GM18502 (cell line): ENCODE measurements at regions not wholly inside any gene's neighbourhood (a gene's known extent, or its start where the extent isn't known, plus 50 kb on each side); places are given as distances from the start of the nearest gene placed in this dataset.

Source experiments
- ATAC-seq: cut with Tn5 transposase; IDR thresholded peaks from one replicate; pipeline ENCODE4 v1.9.1; 2021; ENCODE audit warnings: mild to moderate bottlenecking; ENCODE audit not compliant: unreplicated experiment, poor library complexity

DNA sequence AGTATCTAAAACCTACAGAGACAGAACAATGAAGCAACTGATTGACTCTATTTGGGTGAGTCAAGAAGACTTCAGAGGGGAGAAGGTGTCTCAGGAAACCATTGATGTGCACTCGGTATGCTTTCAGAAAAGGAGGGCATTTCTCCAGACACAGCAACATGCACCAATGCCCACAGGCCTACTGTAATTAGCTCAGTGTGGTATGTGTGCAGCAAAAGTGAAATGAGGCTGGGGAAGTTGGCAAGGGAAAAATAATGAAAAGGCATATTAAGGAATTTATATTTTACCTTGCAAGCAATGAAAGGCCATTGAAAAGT, 158.4 kb upstream of the GRIP1 start:
- no peak for ATAC-seq

DNA sequence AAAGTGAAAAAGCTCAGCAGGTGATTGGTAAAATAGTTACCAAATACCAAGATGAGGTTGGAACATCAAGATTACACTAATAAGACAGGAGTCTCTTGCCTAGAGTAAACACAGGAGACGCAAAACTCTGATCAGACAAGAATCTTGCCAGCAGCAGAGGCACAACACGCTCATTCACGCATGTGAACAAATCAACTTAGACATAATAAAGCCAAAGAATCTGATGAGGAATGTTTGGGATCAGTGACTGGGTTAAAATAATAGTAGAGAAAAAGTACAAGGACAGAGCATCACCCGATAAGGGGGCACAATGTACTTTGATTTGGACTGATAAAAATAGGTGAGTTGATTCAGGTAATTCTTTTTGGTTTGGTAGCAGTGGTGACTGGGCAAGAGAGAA, 159.5 kb upstream of the GRIP1 start:
- no peak for ATAC-seq

DNA sequence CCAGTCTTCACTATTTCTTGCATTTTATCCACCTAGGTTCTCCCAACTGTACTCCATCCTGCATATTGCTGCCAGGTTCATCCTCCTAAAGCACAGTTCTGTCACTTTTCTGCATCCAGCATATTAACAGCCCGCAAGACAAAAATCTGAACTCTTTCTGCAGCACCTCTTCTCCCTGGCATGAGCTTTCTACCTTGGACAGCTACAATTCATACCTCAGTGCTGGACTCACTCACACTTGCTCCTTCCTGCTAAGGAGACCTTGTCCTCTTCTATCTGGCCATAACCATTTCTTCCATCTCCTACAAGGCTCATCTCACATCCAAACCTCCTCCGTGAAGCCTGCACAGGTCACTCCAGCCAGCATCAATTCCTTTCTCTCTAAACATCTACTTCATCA, 170.1 kb upstream of the GRIP1 start:
- ATAC-seq: no peak

DNA sequence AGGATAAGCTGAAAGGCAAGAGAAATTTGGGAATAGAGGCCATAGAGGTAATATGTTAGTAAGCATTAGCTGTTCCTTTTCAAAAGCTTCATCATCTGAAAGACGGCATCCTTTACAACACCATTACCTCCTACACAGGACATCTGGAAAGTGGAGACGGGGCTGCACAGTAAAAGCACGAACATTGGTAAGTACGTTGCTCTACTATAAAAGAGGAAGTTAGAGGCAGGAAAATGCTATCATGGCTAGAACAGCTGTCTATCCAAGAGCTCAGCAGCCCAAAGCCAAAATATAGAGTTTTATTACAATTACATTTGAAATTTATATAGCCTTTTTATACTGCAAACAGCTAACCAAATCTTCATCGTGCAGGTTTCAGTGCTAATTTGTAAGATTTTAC, 172.3 kb upstream of the GRIP1 start:
- no peak for ATAC-seq

DNA sequence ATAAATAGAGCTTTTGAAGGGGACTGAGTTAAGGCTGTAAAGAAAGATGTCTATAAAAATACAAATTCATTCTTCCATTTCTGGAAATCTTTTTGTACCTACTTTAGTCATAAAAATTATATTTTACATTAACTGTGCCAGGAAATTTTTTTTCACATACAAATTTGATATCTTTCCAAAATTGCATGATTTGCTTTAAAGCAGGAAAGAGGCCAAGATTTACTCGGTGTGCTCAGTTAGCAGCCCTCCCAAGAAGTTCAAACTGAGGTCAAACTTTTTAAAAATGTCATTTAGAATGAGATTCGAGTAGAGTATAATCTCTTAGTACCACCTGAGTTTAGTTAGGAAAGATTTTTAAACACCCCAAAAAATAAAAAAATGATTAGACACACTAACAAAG, 173.2 kb upstream of the GRIP1 start:
- ATAC-seq: no peak

DNA sequence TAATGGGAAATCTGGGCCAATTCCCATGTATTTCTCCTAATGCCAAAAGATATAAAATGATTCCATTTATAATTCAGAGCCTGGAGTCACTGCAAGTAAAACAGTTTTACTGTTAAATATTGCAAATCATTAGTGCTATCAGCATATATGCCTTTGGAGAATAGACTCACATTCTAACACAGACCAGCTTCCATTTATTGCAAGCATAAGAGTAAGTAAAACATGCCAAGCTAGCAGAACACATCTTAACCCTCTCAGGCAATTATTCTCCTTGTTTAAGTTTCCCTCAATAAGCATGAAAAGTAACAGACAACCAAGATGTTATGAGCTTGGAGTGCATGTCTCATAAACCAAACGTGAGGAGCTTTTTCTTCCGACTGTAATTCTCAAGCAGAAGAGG, 173.9 kb upstream of the GRIP1 start:
- ATAC-seq: no peak

DNA sequence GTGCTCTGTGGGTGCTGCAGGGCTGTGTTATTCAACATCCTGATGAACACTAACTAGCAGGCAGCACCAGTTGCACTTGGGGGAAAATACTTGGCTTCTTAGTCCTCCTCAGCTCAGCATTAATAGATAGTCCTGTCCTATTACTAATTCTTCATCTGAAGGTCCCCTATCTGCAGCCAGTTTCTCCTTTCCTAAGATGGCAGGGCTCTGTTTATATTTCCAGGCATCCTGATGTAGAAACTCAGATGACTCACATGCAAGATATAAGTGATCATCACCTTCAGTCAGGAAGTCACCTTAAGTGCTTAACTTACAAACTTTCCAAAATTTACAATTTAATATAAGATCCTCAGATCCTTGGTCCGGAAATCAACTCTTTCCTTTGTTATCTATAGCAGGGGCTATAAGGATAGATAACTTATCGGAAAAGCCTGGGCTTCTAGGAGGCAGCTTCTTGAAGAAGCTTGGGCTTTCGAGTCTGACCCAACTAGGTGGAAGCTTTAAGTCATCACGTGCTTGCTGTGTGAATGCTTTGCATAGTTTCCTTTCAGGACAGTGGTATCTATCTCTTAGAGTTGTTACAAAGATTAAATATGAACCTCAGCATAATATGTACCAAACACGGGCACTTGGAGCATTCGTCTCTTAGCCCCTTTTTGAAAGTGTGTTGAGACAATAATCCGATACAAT, 181.0 kb upstream of the GRIP1 start:
- ATAC-seq: no peak

DNA sequence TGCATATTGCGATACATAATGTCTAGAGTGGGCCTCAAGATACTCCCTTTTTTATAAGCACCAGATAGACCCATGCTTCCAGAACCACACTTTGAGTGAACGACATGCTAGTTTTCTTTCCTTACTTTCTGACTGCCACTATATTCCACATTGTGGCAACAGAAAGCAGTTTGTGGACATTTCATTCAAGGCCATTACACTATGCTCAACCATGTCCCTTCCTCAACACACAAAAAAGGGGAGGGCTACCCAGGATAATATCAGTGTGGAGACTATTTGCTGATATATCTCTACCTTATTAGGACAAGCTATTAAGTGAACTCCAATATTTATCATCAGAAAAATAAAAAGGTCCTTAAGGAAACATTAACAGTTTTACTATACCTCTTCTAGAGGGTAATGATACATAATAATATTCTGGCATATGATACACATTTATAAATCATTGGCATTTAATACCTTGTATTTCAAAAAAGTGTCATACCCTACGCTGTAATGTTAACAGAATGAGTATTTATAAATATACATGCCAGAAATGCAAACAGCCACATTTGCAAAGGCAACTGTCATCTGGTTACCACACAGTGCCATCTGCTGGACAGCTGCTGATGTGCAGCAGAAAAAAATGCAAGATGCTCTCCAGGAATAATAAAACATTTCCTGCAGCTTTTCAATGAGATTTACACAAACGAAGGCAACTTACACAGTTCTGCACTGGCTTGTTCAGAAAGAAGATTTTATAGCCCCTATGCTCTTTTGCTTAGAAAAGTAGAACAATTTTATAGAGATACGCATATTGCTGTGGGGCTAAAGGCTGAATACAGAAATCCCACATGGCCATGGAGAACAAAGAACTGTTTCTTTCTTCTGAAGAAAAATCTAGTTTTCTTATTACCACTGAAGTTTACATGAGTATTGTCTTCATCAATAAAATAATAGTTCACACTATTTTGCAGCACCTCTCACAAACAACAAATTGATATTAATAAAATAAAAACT, 182.2 kb upstream of the GRIP1 start:
- ATAC-seq: peak; percentile 76

DNA sequence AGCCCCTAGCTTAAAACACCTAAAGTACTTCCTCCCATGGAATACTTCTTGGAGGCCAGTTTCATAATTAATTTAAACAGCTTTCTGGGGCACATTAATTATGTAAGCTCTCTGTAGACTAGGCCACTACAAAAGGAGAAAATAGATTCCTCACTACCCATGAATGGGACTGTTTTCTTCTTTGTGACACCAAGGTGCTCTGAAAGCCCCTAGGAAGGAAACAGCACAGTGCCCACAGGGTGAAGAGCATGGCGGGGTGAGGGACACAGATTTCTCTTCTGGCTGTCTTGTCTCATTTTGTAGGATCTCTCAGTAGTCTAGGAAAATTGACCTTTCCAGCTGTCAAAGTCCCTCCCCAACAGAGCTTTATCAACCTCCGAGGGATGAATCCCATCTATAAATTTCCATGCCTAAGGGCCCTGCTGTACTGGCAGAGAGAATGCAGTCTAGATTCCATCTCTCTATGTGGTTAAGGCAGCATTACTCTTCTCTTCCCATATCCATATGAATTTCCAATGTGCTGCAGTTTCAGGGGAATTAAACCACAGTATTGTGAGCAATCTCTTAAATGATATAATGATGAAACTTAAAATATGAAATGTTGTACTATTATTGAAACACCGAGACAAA, 183.6 kb upstream of the GRIP1 start:
- no peak for ATAC-seq

DNA sequence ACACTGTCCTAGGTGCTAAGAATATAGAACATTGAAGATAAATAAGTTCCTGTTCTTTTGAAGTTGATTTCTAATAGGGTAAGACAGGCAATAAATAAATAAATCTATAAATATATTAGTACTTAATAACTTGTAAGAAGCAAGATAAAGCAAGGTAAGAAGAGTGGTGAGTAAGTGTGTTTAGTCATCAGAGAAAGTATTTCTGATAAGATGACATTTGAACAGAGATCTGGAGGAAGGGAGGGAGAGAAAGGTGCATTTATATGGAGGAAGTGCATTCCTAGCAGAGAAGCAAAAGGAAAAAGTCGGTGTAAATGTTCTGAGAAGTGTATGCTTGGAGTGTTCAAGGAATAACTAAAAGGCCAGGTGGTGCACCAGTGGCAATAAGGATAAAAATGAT, 184.4 kb upstream of the GRIP1 start:
- ATAC-seq: no peak

DNA sequence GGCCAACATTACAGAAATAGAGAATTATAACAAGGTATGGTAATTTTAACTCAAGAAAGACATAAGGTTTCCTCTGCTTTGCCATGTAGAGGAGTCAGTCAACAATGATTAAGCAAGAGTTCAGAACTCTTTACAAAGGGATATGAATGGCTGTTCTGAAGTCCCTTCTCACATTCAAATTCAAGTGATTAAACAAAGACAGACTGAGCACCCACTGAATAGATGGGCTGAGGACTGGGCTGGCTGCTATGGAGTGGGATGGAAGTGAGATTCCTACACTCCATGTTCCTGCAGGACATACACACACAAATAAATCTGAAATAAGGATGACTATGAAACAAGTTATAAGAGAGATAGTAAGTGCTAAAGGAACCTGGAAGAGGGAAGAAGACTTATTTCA, 199.0 kb upstream of the GRIP1 start:
- no peak for ATAC-seq

DNA sequence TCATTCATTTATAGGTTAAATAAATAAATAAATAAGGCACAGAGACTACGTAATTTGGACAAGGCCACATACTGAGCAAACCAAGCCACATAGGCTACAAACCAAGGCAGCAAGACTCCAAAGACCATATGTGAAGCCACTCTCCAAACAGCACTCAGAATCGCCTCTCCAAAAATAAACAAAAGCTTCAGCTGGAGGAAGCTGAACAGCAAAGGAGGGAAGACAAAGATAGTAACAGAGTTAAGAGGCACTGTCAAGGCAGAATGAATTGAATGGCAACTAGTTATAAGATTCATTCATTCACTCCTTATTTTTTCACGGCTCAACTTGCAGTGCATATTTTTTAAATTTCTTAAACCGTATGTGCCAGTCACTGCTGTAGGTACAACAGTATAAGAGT, 200.5 kb upstream of the GRIP1 start:
- no peak for ATAC-seq

DNA sequence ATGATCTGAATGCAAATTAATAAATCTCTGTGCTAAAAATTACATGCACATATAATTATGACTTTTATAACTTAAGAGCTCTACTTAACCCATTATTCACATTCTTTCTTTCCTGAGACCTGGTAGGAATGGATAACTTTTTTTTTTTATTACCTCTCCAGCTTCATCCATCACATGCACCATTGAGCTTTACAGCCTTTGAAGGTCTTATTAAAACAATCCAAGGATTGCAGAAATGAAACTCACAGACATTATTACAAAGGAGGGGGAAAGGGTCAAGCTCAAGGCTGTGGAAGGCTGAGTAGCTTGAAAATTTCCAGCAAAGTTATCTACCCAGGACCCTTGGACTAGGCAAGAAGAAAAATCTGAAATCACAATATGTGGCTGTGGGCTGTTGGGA, 202.5 kb upstream of the GRIP1 start:
- ATAC-seq: no peak

DNA sequence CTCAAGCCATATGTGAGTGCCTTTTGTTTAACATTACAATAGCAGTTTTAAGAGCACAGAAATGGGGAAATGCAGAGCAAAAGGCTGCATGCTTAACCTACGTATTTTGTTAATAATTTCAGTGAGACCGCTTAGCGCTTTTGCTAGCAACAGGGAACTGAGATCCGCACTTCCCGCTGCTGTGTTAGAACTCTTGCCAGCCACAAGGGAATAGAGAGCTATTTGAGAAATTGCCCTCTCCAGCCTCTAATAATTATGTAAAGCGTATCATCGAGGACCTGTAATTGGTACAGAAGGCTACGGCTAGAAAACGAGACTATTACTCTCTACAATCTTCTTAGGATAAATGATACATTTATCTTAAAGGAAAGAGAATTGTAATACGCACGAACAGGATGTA, 205.2 kb upstream of the GRIP1 start:
- no peak for ATAC-seq

DNA sequence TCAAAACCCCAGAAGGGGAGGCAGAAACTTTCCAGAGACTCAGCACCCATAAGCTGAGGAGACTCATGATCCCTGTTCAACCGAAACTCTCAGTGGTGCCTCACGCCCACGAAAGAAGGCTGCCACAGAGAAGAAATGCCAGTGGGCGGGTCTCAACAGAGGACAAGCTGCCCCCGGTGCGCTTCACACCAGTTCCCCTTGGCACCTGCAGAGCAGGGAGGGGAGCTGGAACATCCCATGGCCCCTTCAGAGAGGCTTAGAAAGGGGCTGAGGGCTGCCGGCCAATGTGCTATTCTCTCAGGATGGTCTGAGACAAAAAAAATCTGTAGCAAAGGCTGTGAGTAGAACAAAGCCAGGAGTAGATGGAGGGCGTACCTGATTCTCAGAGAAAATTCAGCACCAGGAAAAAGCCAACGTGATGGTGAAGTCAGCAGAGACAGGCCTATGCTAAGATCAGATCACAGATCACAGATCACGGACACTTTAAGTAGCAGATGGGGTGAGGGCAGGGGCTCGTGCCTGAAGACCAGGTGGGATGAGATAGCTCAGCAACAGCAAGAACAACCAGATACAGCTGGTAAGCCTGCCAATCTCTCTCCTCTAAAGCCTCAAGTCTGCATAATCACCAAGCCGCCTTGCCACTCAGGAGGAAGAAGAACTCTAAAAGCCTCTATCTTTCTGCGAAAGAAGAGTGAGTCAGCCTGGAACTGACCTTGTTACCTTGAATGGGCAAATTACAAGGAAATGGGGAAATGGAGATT, 206.4 kb upstream of the GRIP1 start:
- no peak for ATAC-seq

DNA sequence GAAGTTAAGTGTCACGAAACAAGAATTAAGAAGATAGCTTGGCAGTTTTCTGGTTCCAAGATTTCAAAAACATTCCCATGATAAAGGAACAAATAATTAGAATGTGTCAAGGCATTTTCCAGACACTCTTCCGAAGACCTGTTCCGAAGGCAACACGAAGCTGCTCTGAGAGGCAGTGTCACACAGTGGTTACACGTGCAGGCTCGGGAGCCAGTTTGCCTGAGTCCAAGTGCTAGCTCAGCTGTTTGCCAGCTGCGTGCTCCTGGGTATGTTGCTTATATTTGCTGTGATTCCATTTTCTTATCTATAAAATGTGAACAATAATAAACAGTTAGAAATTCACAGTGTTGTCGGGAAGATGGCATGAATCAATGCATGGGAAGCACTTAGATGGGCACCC, 217.9 kb upstream of the GRIP1 start:
- ATAC-seq: no peak

DNA sequence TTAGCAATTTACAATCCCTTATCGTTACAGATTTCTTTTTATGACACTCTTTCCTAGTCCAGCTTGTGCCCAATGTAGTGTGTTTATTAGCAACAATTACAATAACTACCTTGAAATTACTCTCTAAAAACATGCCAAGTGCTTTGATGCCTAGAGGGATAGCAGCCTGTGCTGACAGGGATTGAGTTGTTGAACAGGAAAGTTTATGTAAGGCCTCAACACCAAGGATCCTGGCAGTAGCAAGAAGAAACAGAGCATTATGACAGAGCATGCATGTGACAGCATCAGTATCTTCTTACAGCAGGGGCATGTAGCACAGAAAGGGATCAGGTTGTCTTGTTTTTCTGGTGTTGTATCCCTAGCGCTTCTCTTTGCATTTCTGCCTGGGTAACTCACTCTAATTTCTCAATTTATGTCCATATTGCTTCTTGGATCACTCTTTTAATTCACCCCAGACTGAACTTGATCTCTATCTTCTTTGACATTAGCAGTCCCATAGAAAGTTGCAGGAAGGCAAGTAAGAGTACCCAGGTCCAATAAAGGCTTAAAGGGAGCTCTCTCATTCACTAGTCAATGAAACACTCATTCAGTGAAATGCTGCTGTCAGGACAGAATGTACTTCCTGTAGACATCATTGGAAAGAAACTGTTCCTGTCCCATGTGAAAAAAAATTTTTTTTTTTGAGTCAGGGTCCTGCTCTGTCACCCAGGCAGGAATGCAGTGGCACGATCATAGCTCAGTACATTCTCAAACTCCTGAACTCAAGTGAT, 220.0 kb upstream of the GRIP1 start:
- no peak for ATAC-seq

DNA sequence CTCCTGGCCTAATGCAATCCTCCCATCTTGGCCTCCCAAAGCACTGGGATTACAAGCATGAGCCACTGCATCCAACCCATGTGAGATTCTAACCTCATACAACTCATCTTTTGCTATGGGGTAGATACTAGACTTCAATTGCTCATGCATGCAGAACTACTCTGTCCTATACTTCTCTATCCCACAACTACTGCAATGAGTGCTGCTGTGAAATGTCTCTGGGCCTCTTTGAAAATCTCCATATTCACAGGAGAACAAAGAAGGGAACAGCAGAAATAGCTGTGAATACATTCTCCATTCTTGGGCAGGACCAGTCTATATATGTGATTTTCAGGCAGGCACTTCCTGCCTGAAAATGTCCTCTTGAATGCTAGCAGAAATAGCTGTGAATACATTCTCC, 220.7 kb upstream of the GRIP1 start:
- no peak for ATAC-seq

DNA sequence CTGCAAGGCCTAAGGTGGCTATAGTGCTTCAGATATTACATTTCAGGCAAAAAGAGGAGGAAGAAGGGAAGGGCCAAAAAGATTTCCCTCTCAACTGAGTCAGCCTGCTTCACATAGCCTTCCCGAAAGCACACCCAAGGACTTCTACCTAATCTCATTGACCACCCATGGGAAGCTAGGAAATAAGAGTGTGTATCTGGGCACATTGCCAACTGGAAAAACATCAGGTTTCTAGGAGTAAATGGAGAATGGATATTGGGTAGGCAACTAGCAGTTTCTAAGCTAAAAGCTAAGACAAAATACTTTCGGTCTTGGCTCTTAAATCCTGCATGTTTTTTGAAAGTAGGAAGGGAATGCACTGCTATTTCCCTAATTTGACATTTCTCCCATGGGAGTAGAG, 221.7 kb upstream of the GRIP1 start:
- no peak for ATAC-seq
